ENCODE measurements at regions not wholly inside any gene's neighbourhood (a gene's known extent, or its start where the extent isn't known, plus 50 kb on each side); places are given as distances from the start of the nearest gene placed in this dataset.

DNA sequence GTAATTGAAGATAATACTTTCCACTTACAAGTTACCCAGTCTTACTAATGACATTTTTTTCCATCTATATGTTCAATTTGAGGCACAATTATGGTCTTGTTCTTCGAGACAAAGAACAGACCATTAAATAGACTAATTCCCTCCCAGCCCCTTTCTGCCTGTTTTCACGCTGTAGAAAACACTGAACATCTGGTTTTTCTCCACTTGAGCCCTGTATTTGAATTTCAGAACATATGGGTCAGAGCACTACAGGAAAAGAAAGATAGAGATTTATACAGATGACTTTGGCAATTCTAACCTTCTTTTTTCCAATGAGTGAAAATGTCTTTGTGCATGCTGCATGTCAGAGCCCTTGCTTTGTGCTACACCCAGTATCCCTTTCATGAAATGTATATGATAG is 506.9 kb downstream of the LRRC70 start:
- no peak overlapping the region for H2AFZ ChIP-seq (ENCODE audit: control insufficient read depth, low read depth, low read length)
- H3K27me3 ChIP-seq (replicated peaks in 1 of 2; ENCODE audit: control insufficient read depth in 2 of 2, insufficient read depth in 2 of 2, low read length in 1 of 2) = no peaks in the 10 kb centered on the region
- in situ Hi-C loops (cut with MboI) = no loop called here
- no peaks in the 10 kb centered on the region for H3K4me1 ChIP-seq (ENCODE audit: control insufficient read depth, insufficient read depth, low read length)
- no peaks in the 10 kb centered on the region for H3K9me3 ChIP-seq (replicated peaks; ENCODE audit: control insufficient read depth, insufficient read depth, low read length)
- ATAC-seq (no peak), DNase-seq (ENCODE audit: low read depth, low spot score) (no peak), FAIRE-seq (no peak)
- no peak overlapping the region for H3K27ac ChIP-seq (ENCODE audit: control insufficient read depth, insufficient read depth)
- no peaks in the 10 kb centered on the region for H3K79me2 ChIP-seq (ENCODE audit: control insufficient read depth, insufficient read depth, low read length)
- POLR2A ChIA-PET = no interaction called here
- intact Hi-C loops (cut with micrococcal nuclease; ENCODE audit: unreplicated experiment) = no loop called here
- no peak overlapping the region for H3K9ac ChIP-seq (ENCODE audit: control insufficient read depth, insufficient read depth, low read length)
- no peak overlapping the region for H3K4me3 ChIP-seq
- 0% methylated on average over 2 of the region's 2 CpGs for WGBS (ENCODE audit: insufficient coverage, insufficient replicate concordance, low lambda C conversion rate, missing lambda C conversion rate)
- BruUV-seq (replicated peaks) = no TSS peak
- SMC1A ChIA-PET (ENCODE audit: uncharacterized antibody, unreplicated experiment) = no interaction called here
- no peaks in the 10 kb centered on the region for H4K20me1 ChIP-seq (ENCODE audit: control insufficient read depth, insufficient read depth)
- H3K4me2 ChIP-seq (ENCODE audit: control insufficient read depth, insufficient read depth) = no peak overlapping the region
- RAD21 ChIA-PET (ENCODE audit: unreplicated experiment) = no interaction called here
- no peaks in the 10 kb centered on the region for H3K36me3 ChIP-seq (ENCODE audit: control insufficient read depth in 2 of 2, insufficient read depth in 2 of 2, low read length in 1 of 2)
- CTCF ChIA-PET = no interaction called here
- TF ChIP-seq MEF2A (IDR thresholded peaks at IDR 0.05; ENCODE audit: insufficient read depth, low read depth, low read length) (no peak), DPF2 (IDR thresholded peaks at IDR 0.05) (no peak), TARDBP (IDR thresholded peaks at IDR 0.05; ENCODE audit: borderline replicate concordance) (no peak), TCF7 (IDR thresholded peaks at IDR 0.05; ENCODE audit: borderline replicate concordance) (no peak), BACH1 (IDR thresholded peaks at IDR 0.05; ENCODE audit: borderline replicate concordance) (no peak), SMAD5 (IDR thresholded peaks at IDR 0.05; ENCODE audit: low read depth) (no peak), TBL1XR1 (IDR thresholded peaks at IDR 0.05; ENCODE audit: low read depth, low read length) (no peak), NFIC (IDR thresholded peaks at IDR 0.05; ENCODE audit: low read depth, low read length) (no peak), NFYA (IDR thresholded peaks at IDR 0.05; ENCODE audit: borderline replicate concordance, low read depth, low read length) (no peak), ZNF217 (IDR thresholded peaks at IDR 0.05) (no peak), TAF1 (IDR thresholded peaks at IDR 0.05; ENCODE audit: borderline replicate concordance, low read depth, low read length) (no peak), SREBF2 (IDR thresholded peaks at IDR 0.05; ENCODE audit: low read length) (no peak), CHD2 (IDR thresholded peaks at IDR 0.05; ENCODE audit: borderline replicate concordance, low read depth, low read length) (no peak), RFX5 (IDR thresholded peaks at IDR 0.05; ENCODE audit: low read depth, low read length) (no peak)
- TF ChIP-seq, protein P1, sequence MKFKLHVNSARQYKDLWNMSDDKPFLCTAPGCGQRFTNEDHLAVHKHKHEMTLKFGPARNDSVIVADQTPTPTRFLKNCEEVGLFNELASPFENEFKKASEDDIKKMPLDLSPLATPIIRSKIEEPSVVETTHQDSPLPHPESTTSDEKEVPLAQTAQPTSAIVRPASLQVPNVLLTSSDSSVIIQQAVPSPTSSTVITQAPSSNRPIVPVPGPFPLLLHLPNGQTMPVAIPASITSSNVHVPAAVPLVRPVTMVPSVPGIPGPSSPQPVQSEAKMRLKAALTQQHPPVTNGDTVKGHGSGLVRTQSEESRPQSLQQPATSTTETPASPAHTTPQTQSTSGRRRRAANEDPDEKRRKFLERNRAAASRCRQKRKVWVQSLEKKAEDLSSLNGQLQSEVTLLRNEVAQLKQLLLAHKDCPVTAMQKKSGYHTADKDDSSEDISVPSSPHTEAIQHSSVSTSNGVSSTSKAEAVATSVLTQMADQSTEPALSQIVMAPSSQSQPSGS (IDR thresholded peaks at IDR 0.05; ENCODE audit: low read length) = no peak
- TF ChIP-seq, protein P2, sequence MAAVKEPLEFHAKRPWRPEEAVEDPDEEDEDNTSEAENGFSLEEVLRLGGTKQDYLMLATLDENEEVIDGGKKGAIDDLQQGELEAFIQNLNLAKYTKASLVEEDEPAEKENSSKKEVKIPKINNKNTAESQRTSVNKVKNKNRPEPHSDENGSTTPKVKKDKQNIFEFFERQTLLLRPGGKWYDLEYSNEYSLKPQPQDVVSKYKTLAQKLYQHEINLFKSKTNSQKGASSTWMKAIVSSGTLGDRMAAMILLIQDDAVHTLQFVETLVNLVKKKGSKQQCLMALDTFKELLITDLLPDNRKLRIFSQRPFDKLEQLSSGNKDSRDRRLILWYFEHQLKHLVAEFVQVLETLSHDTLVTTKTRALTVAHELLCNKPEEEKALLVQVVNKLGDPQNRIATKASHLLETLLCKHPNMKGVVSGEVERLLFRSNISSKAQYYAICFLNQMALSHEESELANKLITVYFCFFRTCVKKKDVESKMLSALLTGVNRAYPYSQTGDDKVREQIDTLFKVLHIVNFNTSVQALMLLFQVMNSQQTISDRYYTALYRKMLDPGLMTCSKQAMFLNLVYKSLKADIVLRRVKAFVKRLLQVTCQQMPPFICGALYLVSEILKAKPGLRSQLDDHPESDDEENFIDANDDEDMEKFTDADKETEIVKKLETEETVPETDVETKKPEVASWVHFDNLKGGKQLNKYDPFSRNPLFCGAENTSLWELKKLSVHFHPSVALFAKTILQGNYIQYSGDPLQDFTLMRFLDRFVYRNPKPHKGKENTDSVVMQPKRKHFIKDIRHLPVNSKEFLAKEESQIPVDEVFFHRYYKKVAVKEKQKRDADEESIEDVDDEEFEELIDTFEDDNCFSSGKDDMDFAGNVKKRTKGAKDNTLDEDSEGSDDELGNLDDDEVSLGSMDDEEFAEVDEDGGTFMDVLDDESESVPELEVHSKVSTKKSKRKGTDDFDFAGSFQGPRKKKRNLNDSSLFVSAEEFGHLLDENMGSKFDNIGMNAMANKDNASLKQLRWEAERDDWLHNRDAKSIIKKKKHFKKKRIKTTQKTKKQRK (IDR thresholded peaks at IDR 0.05; ENCODE audit: low read depth, low read length) = no peak
- TF ChIP-seq, protein P3, sequence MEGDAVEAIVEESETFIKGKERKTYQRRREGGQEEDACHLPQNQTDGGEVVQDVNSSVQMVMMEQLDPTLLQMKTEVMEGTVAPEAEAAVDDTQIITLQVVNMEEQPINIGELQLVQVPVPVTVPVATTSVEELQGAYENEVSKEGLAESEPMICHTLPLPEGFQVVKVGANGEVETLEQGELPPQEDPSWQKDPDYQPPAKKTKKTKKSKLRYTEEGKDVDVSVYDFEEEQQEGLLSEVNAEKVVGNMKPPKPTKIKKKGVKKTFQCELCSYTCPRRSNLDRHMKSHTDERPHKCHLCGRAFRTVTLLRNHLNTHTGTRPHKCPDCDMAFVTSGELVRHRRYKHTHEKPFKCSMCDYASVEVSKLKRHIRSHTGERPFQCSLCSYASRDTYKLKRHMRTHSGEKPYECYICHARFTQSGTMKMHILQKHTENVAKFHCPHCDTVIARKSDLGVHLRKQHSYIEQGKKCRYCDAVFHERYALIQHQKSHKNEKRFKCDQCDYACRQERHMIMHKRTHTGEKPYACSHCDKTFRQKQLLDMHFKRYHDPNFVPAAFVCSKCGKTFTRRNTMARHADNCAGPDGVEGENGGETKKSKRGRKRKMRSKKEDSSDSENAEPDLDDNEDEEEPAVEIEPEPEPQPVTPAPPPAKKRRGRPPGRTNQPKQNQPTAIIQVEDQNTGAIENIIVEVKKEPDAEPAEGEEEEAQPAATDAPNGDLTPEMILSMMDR (IDR thresholded peaks at IDR 0.05 in 2 of 3, conservative IDR thresholded peaks at IDR 0.05 in 1 of 3; ENCODE audit: control insufficient read depth in 2 of 3, extremely low read depth in 1 of 3, insufficient read depth in 1 of 3, low read depth in 3 of 3, low read length in 3 of 3) = no peak

All from GM12878 (cell line).